Caki2 (cell line): ENCODE measurements at regions not wholly inside any gene's neighbourhood (a gene's known extent, or its start where the extent isn't known, plus 50 kb on each side); places are given as distances from the start of the nearest gene placed in this dataset.

ENCODE experiments used
- DNase-seq: peaks from one replicate; pipeline ENCODE4 v3.0.0-alpha.2; 2015; ENCODE audit warnings: low read depth
- in situ Hi-C: cut with HindIII; loops from 2 replicates; pipeline ENCODE4 v1.10.0; 2016; ENCODE audit warnings: low sequenced_read_pairs, low pct_unique_long_range_greater_than_20kb, mixed read lengths

GRCh38 chr4:100093091-100093866, 97.0 kb downstream of the DDIT4L start:
- peak; percentile 84 for DNase-seq
- in situ Hi-C loops: no loop called here

DNA sequence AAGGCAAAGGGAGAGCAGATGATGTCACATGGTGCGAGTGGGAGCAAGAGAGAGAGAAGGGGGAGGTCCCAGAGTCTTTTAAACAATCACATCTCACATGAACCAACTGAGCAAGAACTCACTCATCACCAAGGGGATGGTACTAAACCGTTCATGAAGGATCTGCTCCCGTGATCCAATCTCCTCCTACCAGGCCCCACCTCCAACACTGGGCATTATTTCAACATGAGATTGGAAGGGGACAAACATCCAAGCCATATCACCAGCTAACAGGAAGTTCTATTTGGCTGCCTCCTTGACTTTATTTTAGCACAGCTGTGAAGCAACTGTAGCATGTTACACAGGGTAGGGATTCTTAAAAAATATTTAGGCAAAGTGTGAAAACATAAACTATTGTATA, 102.5 kb downstream of the DDIT4L start:
- in situ Hi-C loops: no loop called here
- no peak for DNase-seq

- in situ Hi-C loops: no loop called here
- no peak for DNase-seq
These were observed 103.4 kb downstream of the DDIT4L start for GRCh38 chr4:100086766-100087431.

GRCh38 chr4:100084892-100085291, 105.4 kb downstream of the DDIT4L start:
- in situ Hi-C loops: no loop called here
- no peak for DNase-seq

GRCh38 chr4:100083289-100083688, 107.0 kb downstream of the DDIT4L start:
- no peak for DNase-seq
- in situ Hi-C loops: no loop called here

DNA sequence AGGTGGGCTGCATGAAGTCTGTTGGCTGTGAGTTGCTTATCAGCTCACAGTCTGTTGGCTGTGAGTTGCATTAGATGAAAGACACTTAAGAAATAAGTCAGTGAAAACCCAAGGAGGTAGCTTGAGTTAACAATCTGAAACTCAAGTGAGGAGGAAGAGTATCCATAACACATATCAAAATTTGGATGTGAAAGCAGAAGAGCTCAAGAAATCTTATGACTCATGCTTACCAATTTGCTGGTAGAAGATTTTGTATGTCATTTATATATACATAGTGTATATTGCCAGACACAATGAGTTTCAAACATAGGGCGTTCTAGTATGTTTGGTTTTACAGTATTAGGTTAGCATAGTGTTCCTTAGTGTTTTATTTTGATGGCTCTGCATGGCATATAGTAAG, 107.4 kb downstream of the DDIT4L start:
- no peak for DNase-seq
- in situ Hi-C loops: no loop called here

GRCh38 chr4:100081491-100081890, 108.8 kb downstream of the DDIT4L start:
- DNase-seq: no peak
- in situ Hi-C loops: no loop called here

- no peak for DNase-seq
- in situ Hi-C loops: no loop called here
These were observed 111.0 kb downstream of the DDIT4L start for GRCh38 chr4:100079264-100079663.

DNA sequence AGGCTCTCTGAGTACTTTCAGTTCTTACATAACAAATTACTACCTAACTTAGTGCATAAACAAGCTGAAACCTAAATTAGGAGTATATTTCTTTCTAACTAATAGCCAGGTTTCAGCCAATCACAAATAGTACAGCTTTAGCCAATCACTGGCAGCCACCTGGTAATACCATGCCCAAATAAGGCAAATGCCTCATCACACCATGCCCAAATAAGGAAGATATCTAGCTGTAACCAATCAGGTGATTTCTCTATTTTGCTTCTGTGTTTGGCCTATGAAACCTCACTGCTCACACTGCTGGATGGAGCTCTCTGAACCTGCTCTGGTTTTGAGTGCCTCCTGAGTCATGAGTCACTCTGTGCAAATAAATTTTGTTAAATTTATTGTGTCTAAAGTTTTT, 113.5 kb downstream of the DDIT4L start:
- peak; percentile 12 for DNase-seq
- in situ Hi-C loops: no loop called here

- in situ Hi-C loops: no loop called here
- no peak for DNase-seq
These were observed 114.6 kb downstream of the DDIT4L start for GRCh38 chr4:100075486-100076270.

GRCh38 chr4:100075056-100075455, 115.2 kb downstream of the DDIT4L start:
- DNase-seq: no peak
- in situ Hi-C loops: no loop called here

DNA sequence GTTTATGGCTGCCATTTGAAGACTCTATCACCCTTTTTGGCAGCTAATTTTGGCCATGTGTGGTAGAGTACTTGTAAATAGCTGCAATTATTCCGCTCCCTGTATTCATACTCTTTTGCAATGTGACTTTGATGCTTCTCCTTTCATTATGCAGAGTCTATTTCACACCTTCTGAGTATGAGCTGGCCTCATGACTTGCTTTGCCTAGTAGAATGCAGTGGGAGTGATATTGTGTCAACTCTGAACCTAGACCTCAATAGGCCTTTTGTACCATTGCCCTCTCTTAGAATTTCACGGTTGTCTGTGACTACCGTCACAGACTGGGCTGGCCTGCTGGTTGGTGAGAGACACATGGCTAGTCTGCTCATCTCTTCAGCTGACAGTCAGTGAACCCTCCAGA, 118.8 kb downstream of the DDIT4L start:
- in situ Hi-C loops: no loop called here
- DNase-seq: no peak

GRCh38 chr4:100070868-100071267, 119.4 kb downstream of the DDIT4L start:
- no peak for DNase-seq
- in situ Hi-C loops: no loop called here

DNA sequence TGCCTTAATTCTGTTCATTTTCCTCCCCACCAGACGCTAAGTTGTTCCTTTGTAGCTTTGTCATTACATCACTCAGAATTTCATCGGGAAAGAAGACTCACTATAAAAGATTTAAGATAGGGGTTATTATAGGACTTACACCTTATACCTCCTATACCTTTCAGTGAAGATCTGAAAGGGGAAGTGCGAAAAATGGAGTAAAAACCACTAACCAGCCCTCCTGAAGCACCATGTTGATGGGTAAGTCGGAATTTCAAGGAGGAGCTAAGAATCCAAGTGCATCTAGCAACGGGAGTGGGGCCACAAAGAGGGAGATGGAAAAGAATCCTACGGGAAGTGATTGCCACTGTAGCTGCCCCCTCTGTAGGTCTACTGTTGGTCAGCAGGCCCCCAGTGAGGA, 119.1 kb upstream of the H2AZ1 start:
- in situ Hi-C loops: no loop called here
- DNase-seq: no peak

DNA sequence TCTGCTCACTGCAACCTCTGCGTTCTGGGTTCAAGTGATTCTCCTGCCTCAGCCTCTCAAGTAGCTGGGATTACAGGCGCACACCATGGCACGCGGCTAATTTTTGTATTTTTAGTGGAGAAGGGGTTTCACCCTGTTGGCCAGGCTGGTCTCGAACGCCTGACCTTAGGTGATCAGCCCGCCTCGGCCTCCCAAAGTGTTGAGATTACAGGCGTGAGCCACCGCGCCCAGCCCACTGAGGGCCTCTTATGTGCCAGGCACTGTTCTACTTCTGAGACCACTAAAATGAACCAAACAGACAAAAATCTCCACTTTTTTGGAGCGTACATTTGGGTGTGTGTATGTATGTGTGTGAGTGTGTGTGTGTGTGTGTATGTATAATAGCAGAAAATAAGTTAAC, 117.2 kb upstream of the H2AZ1 start:
- in situ Hi-C loops: no loop called here
- no peak for DNase-seq

- in situ Hi-C loops: no loop called here
- DNase-seq: peak; percentile 2
These were observed 113.3 kb upstream of the H2AZ1 start for GRCh38 chr4:100063355-100063754.

DNA sequence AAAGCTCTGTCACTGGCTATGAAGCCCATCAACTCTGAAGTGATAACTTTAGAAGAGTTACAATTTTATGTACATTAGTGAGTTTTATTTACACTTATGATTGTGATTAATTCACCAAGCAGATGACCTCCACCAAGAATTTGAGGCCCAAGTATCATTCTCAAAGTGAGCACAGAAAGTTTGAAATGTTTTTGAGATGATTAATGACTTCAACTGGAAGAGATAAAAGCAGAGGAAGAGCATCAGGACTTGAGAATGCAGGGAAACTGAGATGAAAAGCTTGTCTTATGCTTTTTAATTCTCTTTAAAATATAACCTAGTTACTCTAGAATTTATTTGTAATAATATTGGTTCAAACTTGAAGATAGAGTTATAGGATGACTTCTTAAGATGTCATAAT, 112.8 kb upstream of the H2AZ1 start:
- no peak for DNase-seq
- in situ Hi-C loops: no loop called here

GRCh38 chr4:100061835-100062234, 111.8 kb upstream of the H2AZ1 start:
- in situ Hi-C loops: no loop called here
- no peak for DNase-seq

DNA sequence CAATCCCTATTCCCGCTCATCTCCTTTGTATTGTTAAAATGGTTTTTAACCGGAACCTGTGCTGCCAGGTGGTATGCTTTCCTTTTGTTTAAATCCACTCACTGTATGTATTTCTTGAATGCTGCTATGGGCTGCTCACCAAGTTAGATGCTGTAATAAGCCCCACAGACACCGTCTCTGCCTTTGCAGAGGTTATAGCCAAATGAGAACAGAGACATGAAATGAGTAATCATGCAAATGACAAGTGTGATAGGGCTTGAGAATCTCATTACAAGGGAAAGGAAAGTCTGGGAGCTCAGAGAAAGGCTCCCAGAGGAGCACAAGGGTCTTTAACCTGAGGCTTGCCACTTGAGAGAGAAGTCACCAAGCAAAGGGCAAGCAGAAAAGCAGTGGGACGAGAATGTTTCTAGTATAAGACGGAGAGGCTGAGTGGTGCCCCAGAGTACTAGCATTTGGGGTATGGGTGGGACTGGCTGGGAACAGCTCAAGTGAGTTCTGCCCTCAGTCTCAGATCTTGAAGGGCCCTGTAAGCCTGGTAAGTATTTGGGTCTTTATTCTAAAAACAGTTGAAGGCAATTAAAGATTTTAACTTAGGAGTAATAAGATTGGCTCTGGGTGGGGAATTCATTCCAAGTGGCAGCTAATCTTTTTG, 110.8 kb upstream of the H2AZ1 start:
- in situ Hi-C loops: no loop called here

More for the DNA sequence above, 110.8 kb upstream of the H2AZ1 start:
- DNase-seq: no peak
